Thymus (tissue), 11 donors: ENCODE measurements at regions not wholly inside any gene's neighbourhood (a gene's known extent, or its start where the extent isn't known, plus 50 kb on each side); places are given as distances from the start of the nearest gene placed in this dataset.

Experiments
- DNase-seq, 9 donors: peaks; one replicate each; pipeline ENCODE4 v3.0.0-alpha.2; 2013; ENCODE audit warnings: low spot score in 9 of 9, low read depth in 6 of 9, missing footprints in 1 of 9
- H3K27ac ChIP-seq, 2 donors: one replicate each; pipeline ENCODE4 v1.5.1; 2013; ENCODE audit warnings: control low read depth in 1 of 2, low read depth in 1 of 2, low read length in 1 of 2, mild to moderate bottlenecking in 1 of 2, moderate library complexity in 1 of 2
- H3K27me3 ChIP-seq, 2 donors: one replicate each; pipeline ENCODE4 v1.5.1; 2013; ENCODE audit warnings: low read length in 1 of 2; ENCODE audit not compliant: control insufficient read depth in 2 of 2, insufficient read depth in 1 of 2
- H3K36me3 ChIP-seq, 2 donors: one replicate each; pipeline ENCODE4 v1.5.1; 2013; ENCODE audit warnings: low read length in 1 of 2, mild to moderate bottlenecking in 1 of 2, moderate library complexity in 1 of 2; ENCODE audit not compliant: control insufficient read depth in 2 of 2, insufficient read depth in 2 of 2
- H3K4me1 ChIP-seq, 2 donors: one replicate each; pipeline ENCODE4 v1.5.1; 2013; ENCODE audit warnings: low read length in 2 of 2; ENCODE audit not compliant: control insufficient read depth in 2 of 2, insufficient read depth in 2 of 2
- H3K4me3 ChIP-seq, 2 donors: one replicate each; pipeline ENCODE4 v1.5.1; 2013; ENCODE audit warnings: low read length in 2 of 2, control low read depth in 1 of 2, mild to moderate bottlenecking in 1 of 2
- H3K9me3 ChIP-seq, 2 donors: one replicate each; pipeline ENCODE4 v1.5.1; 2013; ENCODE audit warnings: low read length in 1 of 2, mild to moderate bottlenecking in 1 of 2; ENCODE audit not compliant: control insufficient read depth in 2 of 2, insufficient read depth in 1 of 2
- WGBS: extraction: QIAGEN DNeasy Blood & Tissue Kit; methylation state at CpG from one replicate; pipeline ENCODE4 v1.1.7; 2013; 5-methylcytosine and 5-hydroxymethylcytosine counted together
- donor health status: healthy.

- DNase-seq: no peak
- Histone ChIP-seq H3K4me1 (peaks cover 0 to under 1% of the 10 kb centered on the region in 2 donors), H3K27ac (no peak overlapping the region), H3K27me3 (peaks cover 24 to 36% of the 10 kb centered on the region in 2 donors), H3K36me3 (no peaks in the 10 kb centered on the region), H3K4me3 (no peak overlapping the region), H3K9me3 (peaks cover 0 to 6% of the 10 kb centered on the region in 2 donors)
- 72% methylated on average over 6 of the region's 6 CpGs for WGBS
Observed at GRCh38 chr5:155732587-155733376, 594.2 kb upstream of the SGCD start.

GRCh38 chr5:155733935-155734334, 593.0 kb upstream of the SGCD start:
- WGBS: 81% methylated on average over 1 of the region's 1 CpG
- H3K27ac ChIP-seq: no peak overlapping the region

GRCh38 chr5:155735388-155735787, 591.6 kb upstream of the SGCD start:
- H3K9me3 ChIP-seq: no peaks in the 10 kb centered on the region
- peaks cover 0 to 10% of the 10 kb centered on the region in 2 donors for H3K27me3 ChIP-seq
- H3K4me3 ChIP-seq: no peak overlapping the region
- H3K36me3 ChIP-seq: no peaks in the 10 kb centered on the region
- 51% methylated on average over 2 of the region's 2 CpGs for WGBS
- DNase-seq: no peak
- no peaks in the 10 kb centered on the region for H3K4me1 ChIP-seq
- H3K27ac ChIP-seq: no peak overlapping the region

More at GRCh38 chr5:155733935-155734334, 593.0 kb upstream of the SGCD start:
- Histone ChIP-seq H3K4me1 (no peaks in the 10 kb centered on the region), H3K4me3 (no peak overlapping the region), H3K27me3 (peaks cover 13 to 24% of the 10 kb centered on the region in 2 donors), H3K9me3 (peaks cover 0 to 6% of the 10 kb centered on the region in 2 donors), H3K36me3 (no peaks in the 10 kb centered on the region)
- no peak for DNase-seq

GRCh38 chr5:155738616-155739015, 588.3 kb upstream of the SGCD start:
- 90% methylated on average over 2 of the region's 2 CpGs for WGBS
- Histone ChIP-seq H3K4me3 (no peak overlapping the region), H3K9me3 (no peaks in the 10 kb centered on the region), H3K36me3 (no peaks in the 10 kb centered on the region), H3K27me3 (no peaks in the 10 kb centered on the region), H3K27ac (no peak overlapping the region), H3K4me1 (no peaks in the 10 kb centered on the region)
- no peak for DNase-seq

GRCh38 chr5:155746367-155747038, 580.5 kb upstream of the SGCD start:
- Histone ChIP-seq H3K9me3 (no peaks in the 10 kb centered on the region), H3K27ac (no peak overlapping the region), H3K4me3 (no peak overlapping the region), H3K27me3 (no peaks in the 10 kb centered on the region), H3K36me3 (no peaks in the 10 kb centered on the region), H3K4me1 (no peaks in the 10 kb centered on the region)
- WGBS: 4% methylated on average over 1 of the region's 1 CpG
- no peak for DNase-seq

GRCh38 chr5:155750101-155750500, 576.9 kb upstream of the SGCD start:
- 83% methylated on average over 2 of the region's 2 CpGs for WGBS
- Histone ChIP-seq H3K27me3 (no peaks in the 10 kb centered on the region), H3K36me3 (no peaks in the 10 kb centered on the region), H3K27ac (no peak overlapping the region), H3K4me1 (no peaks in the 10 kb centered on the region), H3K9me3 (no peaks in the 10 kb centered on the region), H3K4me3 (no peak overlapping the region)
- no peak for DNase-seq

- H3K27me3 ChIP-seq: no peaks in the 10 kb centered on the region
- H3K4me3 ChIP-seq: no peak overlapping the region
- H3K27ac ChIP-seq: no peak overlapping the region
- H3K4me1 ChIP-seq: no peaks in the 10 kb centered on the region
- no peak for DNase-seq
- no peaks in the 10 kb centered on the region for H3K36me3 ChIP-seq
- no peaks in the 10 kb centered on the region for H3K9me3 ChIP-seq
Observed at GRCh38 chr5:155750571-155750970, 576.4 kb upstream of the SGCD start.

- WGBS: 59% methylated on average over 3 of the region's 3 CpGs
- Histone ChIP-seq H3K36me3 (no peaks in the 10 kb centered on the region), H3K4me3 (no peak overlapping the region), H3K27ac (no peak overlapping the region), H3K9me3 (no peaks in the 10 kb centered on the region), H3K27me3 (no peaks in the 10 kb centered on the region), H3K4me1 (no peaks in the 10 kb centered on the region)
- DNase-seq: no peak
Observed at GRCh38 chr5:155753943-155754581, 572.9 kb upstream of the SGCD start.

- WGBS: 96% methylated on average over 2 of the region's 2 CpGs
- no peak overlapping the region for H3K4me3 ChIP-seq
- no peaks in the 10 kb centered on the region for H3K4me1 ChIP-seq
- H3K36me3 ChIP-seq: no peaks in the 10 kb centered on the region
- H3K9me3 ChIP-seq: no peaks in the 10 kb centered on the region
- no peaks in the 10 kb centered on the region for H3K27me3 ChIP-seq
- no peak for DNase-seq
- no peak overlapping the region for H3K27ac ChIP-seq
Observed at GRCh38 chr5:155759252-155759651, 567.7 kb upstream of the SGCD start.
